B cell (primary cell): ENCODE measurements at regions not wholly inside any gene's neighbourhood (a gene's known extent, or its start where the extent isn't known, plus 50 kb on each side); places are given as distances from the start of the nearest gene placed in this dataset.

Experiments used
- ATAC-seq: fragments of 200-7000 bp; cut with Tn5 transposase; one replicate; pipeline ENCODE4 v1.10.0; 2021; ENCODE audit warnings: low read depth, mild to moderate bottlenecking, moderate number of reproducible peaks, moderate library complexity
- CTCF ChIA-PET: fragments of 350-600 bp; sonication (Branson Sonifier 250); formaldehyde crosslinking; loops from one replicate; lab custom pipeline; 2021; ENCODE audit warnings: antibody characterized with exemption, inconsistent platforms; lab: Charles Lee
- POLR2A ChIA-PET: fragments of 350-600 bp; sonication (Branson Sonifier 250); formaldehyde crosslinking; loops from one replicate; lab custom pipeline; 2021; ENCODE audit warnings: antibody characterized with exemption; lab: Charles Lee
- DNase-seq: peaks from one replicate; pipeline ENCODE4 v3.0.0; 2013
- H2AFZ ChIP-seq: 2 replicates; pipeline ENCODE4 v1.6.1; 2012; ENCODE audit warnings: mild to moderate bottlenecking, low read depth, low read length; ENCODE audit not compliant: insufficient read depth, poor library complexity, severe bottlenecking
- H3K27ac ChIP-seq, 2 donors: 1 replicate in 1 of 2; 2 replicates in 1 of 2; pipeline ENCODE4 v1.5.1; 2012 to 2013; ENCODE audit warnings: low read length in 2 of 2, mild to moderate bottlenecking in 2 of 2, moderate library complexity in 1 of 2
- H3K27me3 ChIP-seq, 4 experiments: fragments of 200-600 bp in 1 of 4; sonication (generic) in 1 of 4; replicated peaks in 1 of 4; 1 replicate in 2 of 4; 2 replicates in 2 of 4; pipeline versions ENCODE4 v1.6.1 to v1.7.0; 2013 to 2016; ENCODE audit warnings: low read length in 3 of 4, mild to moderate bottlenecking in 2 of 4, mixed read lengths in 1 of 4, moderate library complexity in 1 of 4; ENCODE audit not compliant: insufficient read depth in 4 of 4, control insufficient read depth in 3 of 4; ENCODE audit errors: control extremely low read depth in 1 of 4
- H3K36me3 ChIP-seq, 2 experiments: replicated peaks in 1 of 2; 1 replicate in 1 of 2; 2 replicates in 1 of 2; pipeline versions ENCODE4 v1.6.1 to v1.7.1; 2013; ENCODE audit warnings: low read length in 1 of 2; ENCODE audit not compliant: insufficient read depth in 2 of 2, control insufficient read depth in 1 of 2; ENCODE audit errors: control extremely low read depth in 1 of 2, extremely low read depth in 1 of 2
- H3K4me1 ChIP-seq, 2 donors: fragments of 200-600 bp in 1 of 2; sonication (generic) in 1 of 2; 1 replicate in 1 of 2; 2 replicates in 1 of 2; pipeline versions ENCODE4 v1.5.1 to v1.6.1; 2013 to 2017; ENCODE audit warnings: low read length in 2 of 2; ENCODE audit not compliant: control insufficient read depth in 2 of 2, insufficient read depth in 2 of 2
- H3K4me2 ChIP-seq: replicated peaks from 2 replicates; pipeline ENCODE3; 2012; ENCODE audit warnings: mild to moderate bottlenecking, low read depth, low read length; ENCODE audit not compliant: poor library complexity, severe bottlenecking
- H3K4me3 ChIP-seq, 5 experiments: fragments of 200-600 bp in 1 of 5; sonication (generic) in 1 of 5; 1 replicate in 3 of 5; 2 replicates in 2 of 5; pipeline versions ENCODE4 v1.5.1 to v1.7.0; 2011 to 2016; ENCODE audit warnings: low read length in 4 of 5, mild to moderate bottlenecking in 4 of 5, low read depth in 2 of 5, control low read depth in 1 of 5, moderate library complexity in 1 of 5; ENCODE audit not compliant: insufficient read depth in 1 of 5; ENCODE audit errors: control extremely low read depth in 1 of 5, extremely low read depth in 1 of 5
- H3K79me2 ChIP-seq: fragments of 200-600 bp; sonication (generic); one replicate; pipeline ENCODE4 v1.6.0; 2016; ENCODE audit warnings: low read length; ENCODE audit not compliant: control insufficient read depth, insufficient read depth
- H3K9ac ChIP-seq: fragments of 200-600 bp; sonication (generic); 2 replicates; pipeline ENCODE4 v1.6.1; 2017; ENCODE audit warnings: mild to moderate bottlenecking, low read length, moderate library complexity
- H3K9me3 ChIP-seq, 3 donors: one replicate each; pipeline versions ENCODE4 v1.6.1 to v1.7.1; 2013; ENCODE audit warnings: low read length in 2 of 3; ENCODE audit not compliant: control insufficient read depth in 2 of 3, insufficient read depth in 1 of 3; ENCODE audit errors: control extremely low read depth in 1 of 3
- H4K20me1 ChIP-seq: 2 replicates; pipeline ENCODE4 v1.6.0; 2012; ENCODE audit warnings: mild to moderate bottlenecking, low read length; ENCODE audit not compliant: insufficient read depth, control insufficient read depth, poor library complexity, severe bottlenecking
- H3K27ac Mint-ChIP-seq: one replicate; pipeline ENCODE4 v1.8.0; 2021; ENCODE audit warnings: mixed read lengths
- H3K27me3 Mint-ChIP-seq: one replicate; pipeline ENCODE4 v1.8.0; 2021; ENCODE audit warnings: mixed read lengths
- H3K4me1 Mint-ChIP-seq: one replicate; pipeline ENCODE4 v1.8.0; 2021; ENCODE audit warnings: mixed read lengths
- H3K4me3 Mint-ChIP-seq: one replicate; pipeline ENCODE4 v1.8.0; 2021; ENCODE audit warnings: mixed read lengths
- H3K9me3 Mint-ChIP-seq: one replicate; pipeline ENCODE4 v1.8.0; 2022; ENCODE audit warnings: mixed read lengths; ENCODE audit not compliant: insufficient read depth
- EZH2 ChIP-seq: IDR thresholded peaks from 2 replicates; pipeline ENCODE4 v1.6.1; 2012; ENCODE audit warnings: borderline replicate concordance, low read depth, mild to moderate bottlenecking, moderate library complexity, low read length; ENCODE audit not compliant: insufficient read depth, poor library complexity, severe bottlenecking
- WGBS: methylation state at CpG from one replicate; pipeline ENCODE4 v1.1.5; 2013; ENCODE audit warnings: missing lambda C conversion rate; ENCODE audit not compliant: insufficient coverage; 5-methylcytosine and 5-hydroxymethylcytosine counted together
- intact Hi-C: fragments of 100-400 bp; cut with micrococcal nuclease; formaldehyde crosslinking; loops from one replicate; pipeline ENCODE4 v1.10.0; 2022
- TF ChIP-seq, protein P1 (sequence below): fragments of 200-600 bp; IDR thresholded peaks from one replicate; pipeline ENCODE4 v1.8.0; 2022; ENCODE audit warnings: antibody characterized with exemption, mild to moderate bottlenecking

DNA sequence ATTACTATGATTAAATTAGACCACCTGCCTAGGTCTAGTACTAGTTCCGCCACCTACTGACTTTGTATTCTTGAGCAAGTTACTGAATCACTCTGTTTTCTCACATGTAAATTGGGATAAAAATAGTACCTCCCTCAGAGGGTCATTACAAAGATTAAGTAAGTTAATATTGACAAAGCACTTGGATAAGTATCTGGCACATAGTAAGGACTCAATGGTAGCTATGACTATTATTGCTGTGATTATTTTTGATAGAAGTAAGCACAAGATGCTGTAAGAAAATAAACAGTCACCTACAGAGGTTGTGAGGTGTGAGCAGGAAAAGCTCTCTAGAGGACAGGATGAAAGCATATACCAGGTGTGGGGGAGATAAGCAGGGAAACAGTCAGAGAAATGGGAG, 173.1 kb upstream of the PAPPA start:
- no peaks in the 10 kb centered on the region for H3K9me3 ChIP-seq

DNA sequence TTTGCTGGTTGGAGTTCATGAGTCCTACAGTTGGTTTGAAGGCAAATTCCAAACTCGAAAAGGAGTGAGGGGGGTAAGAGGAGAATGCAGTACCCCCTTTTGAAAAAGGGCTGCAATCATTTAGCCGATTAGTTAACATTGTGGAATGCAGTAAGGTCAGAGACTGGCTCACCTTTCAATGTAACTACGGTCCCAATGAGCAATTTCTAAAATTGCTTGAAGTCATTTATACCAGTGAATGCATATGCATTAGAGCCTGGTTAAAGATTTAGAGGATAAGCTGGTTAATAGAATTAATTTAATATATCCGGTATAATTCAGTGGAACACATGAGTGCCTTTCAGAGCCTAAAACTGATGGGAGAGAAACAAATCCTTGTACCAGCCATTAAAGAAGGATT, 172.6 kb upstream of the PAPPA start:
- 100% methylated on average over 1 of the region's 4 CpGs for WGBS
- no peaks in the 10 kb centered on the region for H4K20me1 ChIP-seq
- no peak for ATAC-seq

More for the DNA sequence above, 173.1 kb upstream of the PAPPA start:
- Histone ChIP-seq H3K4me2 (no peak overlapping the region), H3K27ac (no peak overlapping the region), H3K4me1 (no peaks in the 10 kb centered on the region), H3K36me3 (no peaks in the 10 kb centered on the region), H3K9ac (no peak overlapping the region), H3K27me3 (no peaks in the 10 kb centered on the region), H3K79me2 (no peaks in the 10 kb centered on the region), H3K4me3 (no peak overlapping the region), H2AFZ (no peak overlapping the region), H4K20me1 (no peaks in the 10 kb centered on the region)
- CTCF ChIA-PET = no interaction called here
- Mint-ChIP-seq H3K4me3 (no peak overlapping the region), H3K9me3 (no peaks in the 10 kb centered on the region), H3K27ac (no peak overlapping the region), H3K4me1 (no peaks in the 10 kb centered on the region), H3K27me3 (no peaks in the 10 kb centered on the region)
- POLR2A ChIA-PET = no interaction called here
- WGBS = no CpG with 5 or more reads among the region's 1 CpG
- DNase-seq = no peak
- intact Hi-C loops = no loop called here
- TF ChIP-seq, protein P1, sequence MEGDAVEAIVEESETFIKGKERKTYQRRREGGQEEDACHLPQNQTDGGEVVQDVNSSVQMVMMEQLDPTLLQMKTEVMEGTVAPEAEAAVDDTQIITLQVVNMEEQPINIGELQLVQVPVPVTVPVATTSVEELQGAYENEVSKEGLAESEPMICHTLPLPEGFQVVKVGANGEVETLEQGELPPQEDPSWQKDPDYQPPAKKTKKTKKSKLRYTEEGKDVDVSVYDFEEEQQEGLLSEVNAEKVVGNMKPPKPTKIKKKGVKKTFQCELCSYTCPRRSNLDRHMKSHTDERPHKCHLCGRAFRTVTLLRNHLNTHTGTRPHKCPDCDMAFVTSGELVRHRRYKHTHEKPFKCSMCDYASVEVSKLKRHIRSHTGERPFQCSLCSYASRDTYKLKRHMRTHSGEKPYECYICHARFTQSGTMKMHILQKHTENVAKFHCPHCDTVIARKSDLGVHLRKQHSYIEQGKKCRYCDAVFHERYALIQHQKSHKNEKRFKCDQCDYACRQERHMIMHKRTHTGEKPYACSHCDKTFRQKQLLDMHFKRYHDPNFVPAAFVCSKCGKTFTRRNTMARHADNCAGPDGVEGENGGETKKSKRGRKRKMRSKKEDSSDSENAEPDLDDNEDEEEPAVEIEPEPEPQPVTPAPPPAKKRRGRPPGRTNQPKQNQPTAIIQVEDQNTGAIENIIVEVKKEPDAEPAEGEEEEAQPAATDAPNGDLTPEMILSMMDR = no peak
- no peak for TF ChIP-seq EZH2
- ATAC-seq = no peak

More for the DNA sequence above, 172.6 kb upstream of the PAPPA start:
- no peak overlapping the region for H3K4me2 ChIP-seq
- H3K4me1 ChIP-seq = no peaks in the 10 kb centered on the region
- no peaks in the 10 kb centered on the region for H3K9me3 Mint-ChIP-seq
- no peaks in the 10 kb centered on the region for H3K27me3 ChIP-seq
- H3K27ac ChIP-seq = no peak overlapping the region
- H3K9me3 ChIP-seq = no peaks in the 10 kb centered on the region
- TF ChIP-seq, protein P1 = no peak
- TF ChIP-seq EZH2 = no peak
- DNase-seq = no peak
- ChIA-PET CTCF (no interaction called here), POLR2A (no interaction called here)
- no peak overlapping the region for H3K4me3 Mint-ChIP-seq
- no peaks in the 10 kb centered on the region for H3K36me3 ChIP-seq
- no peak overlapping the region for H2AFZ ChIP-seq
- intact Hi-C loops = no loop called here
- no peak overlapping the region for H3K4me3 ChIP-seq
- no peak overlapping the region for H3K27ac Mint-ChIP-seq
- H3K9ac ChIP-seq = no peak overlapping the region
- H3K27me3 Mint-ChIP-seq = no peaks in the 10 kb centered on the region
- no peaks in the 10 kb centered on the region for H3K79me2 ChIP-seq
- no peaks in the 10 kb centered on the region for H3K4me1 Mint-ChIP-seq
